CD4-positive, alpha-beta T cell (primary cell): ENCODE measurements at regions not wholly inside any gene's neighbourhood (a gene's known extent, or its start where the extent isn't known, plus 50 kb on each side); places are given as distances from the start of the nearest gene placed in this dataset.

Experiments used
- ATAC-seq: fragments of 200-7000 bp; cut with Tn5 transposase; one replicate; pipeline ENCODE4 v1.10.0; 2022; ENCODE audit warnings: mild to moderate bottlenecking; ENCODE audit not compliant: poor library complexity
- CTCF ChIA-PET: fragments of 350-600 bp; sonication (Branson Sonifier 250); formaldehyde crosslinking; loops from one replicate; lab custom pipeline; 2021; ENCODE audit warnings: antibody characterized with exemption, inconsistent platforms; lab: Charles Lee
- POLR2A ChIA-PET: fragments of 350-600 bp; sonication (Branson Sonifier 250); formaldehyde crosslinking; loops from one replicate; lab custom pipeline; 2021; ENCODE audit warnings: antibody characterized with exemption, inconsistent platforms; lab: Charles Lee
- DNase-seq, 14 experiments: peaks; one replicate each; pipeline ENCODE4 v3.0.0-alpha.2; 2013 to 2020; ENCODE audit warnings: mixed read lengths in 2 of 14
- H3K27ac ChIP-seq, 2 donors: one replicate each; pipeline versions ENCODE4 v1.5.1 to v1.7.0; 2013; ENCODE audit warnings: low read length in 2 of 2, low read depth in 1 of 2, mild to moderate bottlenecking in 1 of 2
- H3K27me3 ChIP-seq, 2 experiments: 1 replicate in 1 of 2; 2 replicates in 1 of 2; pipeline versions ENCODE4 v1.6.1 to v1.7.0; 2013; ENCODE audit warnings: low read length in 2 of 2, control low read depth in 1 of 2, mild to moderate bottlenecking in 1 of 2, moderate library complexity in 1 of 2; ENCODE audit not compliant: insufficient read depth in 2 of 2, control insufficient read depth in 1 of 2
- H3K36me3 ChIP-seq: one replicate; pipeline ENCODE4 v1.6.1; 2013; ENCODE audit warnings: low read length, control low read depth; ENCODE audit not compliant: insufficient read depth
- H3K4me1 ChIP-seq: one replicate; pipeline ENCODE4 v1.6.1; 2013; ENCODE audit warnings: low read length, control low read depth; ENCODE audit not compliant: insufficient read depth
- H3K4me3 ChIP-seq: one replicate; pipeline ENCODE4 v1.5.1; 2013; ENCODE audit warnings: mild to moderate bottlenecking, low read length, moderate library complexity
- H3K9me3 ChIP-seq, 2 experiments: 1 replicate in 1 of 2; 2 replicates in 1 of 2; pipeline versions ENCODE4 v1.6.1 to v1.7.0; 2013; ENCODE audit warnings: low read length in 2 of 2, mild to moderate bottlenecking in 2 of 2, control low read depth in 1 of 2, moderate library complexity in 1 of 2; ENCODE audit not compliant: control insufficient read depth in 1 of 2, insufficient read depth in 1 of 2
- H3K27ac Mint-ChIP-seq: one replicate; pipeline ENCODE4 v1.8.0; 2020; ENCODE audit warnings: mixed read lengths
- H3K27me3 Mint-ChIP-seq: one replicate; pipeline ENCODE4 v1.8.0; 2021; ENCODE audit warnings: mixed read lengths
- H3K36me3 Mint-ChIP-seq: one replicate; pipeline ENCODE4 v1.8.0; 2021; ENCODE audit warnings: low read depth, mixed read lengths
- H3K4me1 Mint-ChIP-seq: one replicate; pipeline ENCODE4 v1.8.0; 2021; ENCODE audit warnings: low read depth, mixed read lengths
- H3K4me3 Mint-ChIP-seq: one replicate; pipeline ENCODE4 v1.8.0; 2020; ENCODE audit warnings: mild to moderate bottlenecking, mixed read lengths
- H3K9me3 Mint-ChIP-seq: one replicate; pipeline ENCODE4 v1.8.0; 2020; ENCODE audit warnings: mixed read lengths
- intact Hi-C, 2 experiments: fragments of 100-400 bp; cut with DNase I in 1 of 2; cut with micrococcal nuclease in 1 of 2; formaldehyde crosslinking; loops; one replicate each; pipeline versions ENCODE4 v1.15.1 to v1.9.0; 2023 to 2025; cut with DNase I, micrococcal nuclease
- TF ChIP-seq, protein P1 (sequence below): fragments of 200-600 bp; IDR thresholded peaks from one replicate; pipeline ENCODE4 v1.8.0; 2022; ENCODE audit warnings: antibody characterized with exemption, mild to moderate bottlenecking

DNA sequence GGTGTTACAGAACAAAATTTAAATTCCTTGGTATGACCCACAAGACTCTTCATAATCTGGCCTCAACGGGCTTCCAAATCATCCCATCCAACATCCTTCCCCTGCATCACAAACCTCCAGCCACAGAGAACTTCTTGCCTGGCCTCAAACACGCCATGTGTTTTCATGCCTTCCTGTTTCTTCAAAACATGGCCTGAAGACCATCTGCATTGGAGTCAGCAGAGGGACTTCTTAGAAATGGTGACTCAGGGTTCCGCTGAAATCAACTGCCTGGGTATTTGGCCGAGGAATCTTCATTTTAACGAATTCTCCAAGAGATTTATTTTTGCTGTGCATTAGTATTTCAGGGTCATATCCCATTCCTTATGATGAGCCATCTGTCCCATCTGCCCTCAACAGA, 138.1 kb upstream of the RAP2B start:
- peaks cover 19% of the 10 kb centered on the region for H3K27me3 Mint-ChIP-seq
- no peak overlapping the region for H3K27ac Mint-ChIP-seq
- intact Hi-C loops: loop anchor here in 1 of 2 experiments (5.0 to 10.0 kb wide), 2 partner anchors 901 to 993 kb away; no protein-coding TSS in a partner anchor
- ATAC-seq (no peak), DNase-seq (no peak)
- no peaks in the 10 kb centered on the region for H3K9me3 Mint-ChIP-seq
- POLR2A ChIA-PET: no interaction called here
- CTCF ChIA-PET: no interaction called here
- H3K4me3 ChIP-seq: no peak overlapping the region
- H3K27me3 ChIP-seq: peaks cover 5% of the 10 kb centered on the region in 2 experiments
- no peaks in the 10 kb centered on the region for H3K36me3 ChIP-seq
- H3K27ac ChIP-seq: no peak overlapping the region
- H3K36me3 Mint-ChIP-seq: no peaks in the 10 kb centered on the region
- no peak overlapping the region for H3K4me3 Mint-ChIP-seq
- H3K4me1 ChIP-seq: no peaks in the 10 kb centered on the region
- TF ChIP-seq, protein P1, sequence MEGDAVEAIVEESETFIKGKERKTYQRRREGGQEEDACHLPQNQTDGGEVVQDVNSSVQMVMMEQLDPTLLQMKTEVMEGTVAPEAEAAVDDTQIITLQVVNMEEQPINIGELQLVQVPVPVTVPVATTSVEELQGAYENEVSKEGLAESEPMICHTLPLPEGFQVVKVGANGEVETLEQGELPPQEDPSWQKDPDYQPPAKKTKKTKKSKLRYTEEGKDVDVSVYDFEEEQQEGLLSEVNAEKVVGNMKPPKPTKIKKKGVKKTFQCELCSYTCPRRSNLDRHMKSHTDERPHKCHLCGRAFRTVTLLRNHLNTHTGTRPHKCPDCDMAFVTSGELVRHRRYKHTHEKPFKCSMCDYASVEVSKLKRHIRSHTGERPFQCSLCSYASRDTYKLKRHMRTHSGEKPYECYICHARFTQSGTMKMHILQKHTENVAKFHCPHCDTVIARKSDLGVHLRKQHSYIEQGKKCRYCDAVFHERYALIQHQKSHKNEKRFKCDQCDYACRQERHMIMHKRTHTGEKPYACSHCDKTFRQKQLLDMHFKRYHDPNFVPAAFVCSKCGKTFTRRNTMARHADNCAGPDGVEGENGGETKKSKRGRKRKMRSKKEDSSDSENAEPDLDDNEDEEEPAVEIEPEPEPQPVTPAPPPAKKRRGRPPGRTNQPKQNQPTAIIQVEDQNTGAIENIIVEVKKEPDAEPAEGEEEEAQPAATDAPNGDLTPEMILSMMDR: no peak
- no peaks in the 10 kb centered on the region for H3K9me3 ChIP-seq
- H3K4me1 Mint-ChIP-seq: no peaks in the 10 kb centered on the region

DNA sequence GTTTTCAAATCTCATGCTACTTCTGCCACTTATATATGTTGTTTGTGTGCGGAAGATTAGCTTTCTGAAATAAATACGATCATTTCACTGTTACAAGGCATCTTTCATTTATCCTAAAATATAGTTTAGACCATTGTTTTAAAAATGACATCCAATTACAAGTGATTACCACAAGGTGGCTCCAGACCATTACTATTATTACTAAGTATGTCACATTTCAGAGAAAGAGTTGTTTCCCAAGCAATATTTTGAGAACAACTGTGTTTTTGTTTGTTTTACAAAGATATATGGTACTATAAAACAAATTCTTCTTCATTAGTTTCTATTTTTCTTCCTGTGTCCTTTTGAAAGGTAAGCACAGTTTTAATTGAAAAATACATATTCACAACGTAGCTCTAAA, 136.0 kb upstream of the RAP2B start:
- POLR2A ChIA-PET: no interaction called here
- Mint-ChIP-seq H3K9me3 (no peaks in the 10 kb centered on the region), H3K4me1 (no peaks in the 10 kb centered on the region), H3K27ac (no peak overlapping the region), H3K27me3 (peaks cover 13% of the 10 kb centered on the region), H3K4me3 (no peak overlapping the region), H3K36me3 (no peaks in the 10 kb centered on the region)
- ATAC-seq (no peak), DNase-seq (peak in 3 of 14 experiments; percentile 37 to 56 (median 49))
- intact Hi-C loops: loop anchor here (1.0 to 10.0 kb wide), 8 partner anchors 569 to 1226 kb away; no protein-coding TSS in a partner anchor
- Histone ChIP-seq H3K36me3 (no peaks in the 10 kb centered on the region), H3K9me3 (no peaks in the 10 kb centered on the region), H3K4me1 (no peaks in the 10 kb centered on the region), H3K27me3 (peaks cover under 1 to 5% of the 10 kb centered on the region in 2 experiments), H3K4me3 (no peak overlapping the region), H3K27ac (no peak overlapping the region)
- TF ChIP-seq, protein P1: peak; percentile 80
- CTCF ChIA-PET: interaction anchor here (1.0 to 1.3 kb wide), 2 partner anchors 580 to 743 kb away, joined by 3 to 8 read pairs; no protein-coding TSS in a partner anchor

DNA sequence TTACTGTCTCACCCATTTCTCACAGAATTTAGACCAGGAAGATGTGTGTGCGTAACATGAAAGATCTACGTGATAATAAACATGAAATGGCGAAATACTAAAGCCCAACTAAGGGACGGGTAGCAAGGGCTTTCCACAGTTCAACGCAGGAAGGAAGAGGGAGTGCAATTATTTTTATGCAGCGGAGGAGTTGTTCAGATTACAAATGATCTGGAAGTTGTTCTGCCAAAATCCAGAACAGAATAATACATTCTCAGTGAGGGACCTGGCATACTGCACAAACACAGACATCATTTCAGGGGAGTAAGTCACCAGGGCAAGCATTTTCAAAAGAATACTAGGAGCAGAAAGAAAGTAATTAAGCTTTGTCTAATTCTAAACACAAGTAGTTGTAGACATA, 133.6 kb upstream of the RAP2B start:
- TF ChIP-seq, protein P1: no peak
- H3K36me3 Mint-ChIP-seq: no peaks in the 10 kb centered on the region
- ChIA-PET CTCF (no interaction called here), POLR2A (interaction anchor here (0.6 kb wide), 1 partner anchor 674 kb away, joined by 3 read pairs; no protein-coding TSS in a partner anchor)
- H3K27ac Mint-ChIP-seq: no peak overlapping the region
- peaks cover 4% of the 10 kb centered on the region for H3K27me3 Mint-ChIP-seq
- H3K9me3 Mint-ChIP-seq: no peaks in the 10 kb centered on the region
- DNase-seq (no peak), ATAC-seq (no peak)
- Histone ChIP-seq H3K36me3 (no peaks in the 10 kb centered on the region), H3K27me3 (peaks cover 0 to 5% of the 10 kb centered on the region in 2 experiments), H3K4me3 (no peak overlapping the region), H3K9me3 (no peaks in the 10 kb centered on the region), H3K27ac (no peak overlapping the region), H3K4me1 (no peaks in the 10 kb centered on the region)
- intact Hi-C loops: loop anchor here (5.0 to 10.0 kb wide), 6 partner anchors 569 to 1224 kb away; no protein-coding TSS in a partner anchor
- H3K4me3 Mint-ChIP-seq: no peak overlapping the region
- H3K4me1 Mint-ChIP-seq: no peaks in the 10 kb centered on the region
